Hepatic stellate cell (primary cell): ENCODE measurements at regions not wholly inside any gene's neighbourhood (a gene's known extent, or its start where the extent isn't known, plus 50 kb on each side); places are given as distances from the start of the nearest gene placed in this dataset.

ENCODE experiments used
- DNase-seq: peaks from one replicate; pipeline ENCODE4 v3.0.0; 2011; ENCODE audit warnings: low spot score

DNA sequence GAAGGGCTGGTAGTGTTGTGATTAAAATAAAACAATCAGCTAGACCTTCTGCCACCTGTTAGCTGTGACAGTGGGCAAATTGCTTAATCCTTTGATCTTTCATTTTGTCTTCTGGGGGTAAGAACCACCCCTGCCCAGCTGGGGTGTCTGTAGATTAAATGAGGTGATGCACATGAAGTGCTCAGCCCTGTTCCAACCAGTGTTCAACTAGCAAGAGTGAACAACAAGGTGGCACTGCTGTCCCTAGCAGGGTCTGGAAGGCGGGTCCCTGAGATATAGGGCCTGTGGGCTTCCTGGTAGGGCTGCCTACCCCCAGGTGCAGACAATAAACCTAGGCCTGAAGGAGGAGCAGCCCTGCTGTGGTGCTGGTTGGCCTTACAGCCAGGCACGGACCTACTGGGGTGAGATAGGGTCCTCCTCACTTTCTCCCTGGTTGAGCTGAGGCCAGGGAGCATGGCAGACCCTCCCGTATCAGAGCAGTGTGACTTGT is 60.6 kb downstream of the ARL6IP4 start:
- no peak for DNase-seq

DNA sequence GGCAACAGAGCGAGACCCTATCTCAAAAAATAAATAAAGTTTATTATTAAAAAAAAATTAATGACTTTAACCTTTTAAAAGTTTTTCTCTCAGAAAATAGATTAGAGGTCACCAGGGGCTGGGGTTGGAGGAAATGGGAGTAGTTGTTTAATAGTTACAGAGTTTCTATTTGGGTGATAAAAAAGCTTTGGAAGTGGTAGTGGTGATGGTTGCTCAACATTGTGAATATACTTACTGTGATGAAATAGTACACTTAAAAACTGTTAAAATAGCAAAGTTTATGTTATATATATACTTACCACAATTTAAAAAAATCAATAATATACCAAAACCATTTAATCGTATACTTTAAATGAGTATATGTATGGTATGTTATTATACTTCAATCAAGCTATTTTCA is 59.6 kb downstream of the ARL6IP4 start:
- DNase-seq: no peak

DNA sequence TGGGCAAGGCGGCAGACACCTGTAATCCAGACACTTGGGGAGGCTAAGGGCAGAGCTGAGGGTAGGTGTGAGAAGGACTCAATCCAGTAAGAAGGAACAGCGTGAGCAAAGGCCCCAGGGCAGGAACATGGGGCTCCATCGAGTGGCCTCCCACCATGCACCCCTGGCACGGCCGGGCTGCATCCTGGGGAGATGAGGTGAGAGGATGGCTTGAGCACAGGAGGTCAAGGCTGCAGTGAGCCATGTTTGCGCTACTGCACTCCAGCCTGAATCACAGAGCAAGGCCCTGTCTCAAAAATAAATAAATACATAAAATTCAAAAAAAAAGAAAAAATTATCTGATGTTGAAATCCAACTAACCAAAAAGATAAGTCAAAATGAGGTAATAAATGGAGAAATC is 58.5 kb downstream of the ARL6IP4 start:
- no peak for DNase-seq

- no peak for DNase-seq
Measured at GRCh38 chr12:123038486-123038885, 58.0 kb downstream of the ARL6IP4 start.

- no peak for DNase-seq
Measured at GRCh38 chr12:123037791-123038190, 57.3 kb downstream of the ARL6IP4 start.

- no peak for DNase-seq
Measured at GRCh38 chr12:123036466-123037285, 56.2 kb downstream of the ARL6IP4 start.

DNA sequence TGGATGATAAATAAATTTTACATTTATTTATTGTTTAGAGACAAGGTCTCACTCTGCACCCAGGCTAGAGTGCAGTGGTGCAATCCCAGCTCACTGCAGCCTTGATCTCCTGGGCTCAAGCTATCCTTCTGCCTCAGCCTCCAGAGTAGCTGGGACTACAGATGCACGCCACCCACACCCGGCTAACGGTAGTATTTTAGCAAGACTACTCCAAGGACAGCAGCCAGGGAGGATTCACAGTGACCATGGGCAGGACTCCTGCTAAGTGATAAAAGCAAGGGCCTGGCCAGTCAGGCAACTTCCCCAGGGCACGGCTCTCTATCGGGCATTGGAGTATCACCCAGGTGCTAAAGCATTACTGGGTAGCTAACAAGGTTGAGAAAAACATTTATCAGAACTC is 55.4 kb downstream of the ARL6IP4 start:
- DNase-seq: no peak

DNA sequence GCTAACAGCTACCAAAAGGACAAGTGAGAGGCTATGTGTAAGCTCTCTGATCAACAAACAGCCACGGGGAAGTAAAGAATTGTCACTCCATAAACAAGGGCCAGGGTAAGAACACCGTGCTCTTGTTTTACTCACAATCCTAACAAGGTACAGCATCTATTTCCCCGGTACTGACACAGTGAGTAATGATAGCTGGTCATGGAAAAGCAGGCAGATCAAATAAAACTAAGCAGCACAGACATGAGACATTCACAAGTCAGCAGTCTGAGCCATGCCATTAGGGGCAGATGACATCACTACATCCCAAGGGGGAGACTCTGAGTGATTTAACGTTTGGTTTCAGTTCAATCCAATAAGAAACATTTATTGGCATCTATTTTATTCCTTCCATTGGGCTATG is 54.4 kb downstream of the ARL6IP4 start:
- DNase-seq: peak; percentile 87

GRCh38 chr12:123034022-123034541 is 53.6 kb downstream of the ARL6IP4 start:
- no peak for DNase-seq

- DNase-seq: no peak
Measured at GRCh38 chr12:123033392-123034021, 53.0 kb downstream of the ARL6IP4 start.

DNA sequence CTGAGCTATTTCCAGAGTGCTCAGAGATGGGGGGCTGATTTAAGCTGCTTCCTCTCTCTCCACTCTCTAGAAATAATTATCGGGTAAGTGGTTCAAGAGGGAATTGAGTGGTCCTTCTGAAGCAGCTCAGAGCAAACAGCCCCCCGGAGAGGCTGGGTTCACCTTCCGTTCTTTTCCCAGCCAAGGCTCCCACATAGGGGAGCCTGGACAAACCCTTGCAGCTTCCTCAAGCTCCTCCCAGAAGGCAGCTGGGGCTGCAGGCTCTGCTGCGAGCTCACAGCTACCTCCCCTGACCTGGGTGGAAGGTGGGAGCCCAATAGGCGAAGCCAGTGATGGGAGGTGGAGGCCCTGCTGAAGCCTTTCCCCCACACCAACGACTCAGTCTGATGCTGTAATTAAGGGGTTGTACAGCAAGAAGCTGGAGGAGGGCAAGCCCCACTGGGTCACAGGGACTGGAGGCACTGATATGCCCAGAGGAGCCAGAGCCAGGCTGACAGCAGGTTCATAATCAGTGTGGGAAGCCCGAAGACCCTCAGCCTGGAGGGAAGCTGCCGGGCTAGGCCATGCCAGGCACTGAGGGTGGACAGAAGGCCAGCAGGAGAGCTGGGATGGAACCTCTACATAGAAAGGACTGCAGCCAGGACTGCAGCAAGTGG is 52.4 kb downstream of the ARL6IP4 start:
- no peak for DNase-seq
